OCI-LY1 (cell line): ENCODE measurements at regions not wholly inside any gene's neighbourhood (a gene's known extent, or its start where the extent isn't known, plus 50 kb on each side); places are given as distances from the start of the nearest gene placed in this dataset.

Experiments used
- H2AFZ ChIP-seq: fragments of 200-600 bp; sonication (generic), shearing (Covaris generic); 2 replicates; pipeline ENCODE4 v1.6.0; 2014; ENCODE audit warnings: antibody characterized with exemption, mild to moderate bottlenecking, low read length
- H3F3A ChIP-seq: fragments of 200-600 bp; sonication (generic), shearing (Covaris generic); 2 replicates; pipeline ENCODE4 v1.6.0; 2014; ENCODE audit warnings: mild to moderate bottlenecking, antibody characterized with exemption, low read length, moderate library complexity; ENCODE audit not compliant: insufficient read depth
- H3K27ac ChIP-seq: fragments of 200-600 bp; sonication (generic); 2 replicates; pipeline ENCODE4 v1.5.1; 2014; ENCODE audit warnings: low read length, mixed run types, mild to moderate bottlenecking, low read depth; ENCODE audit not compliant: poor library complexity, severe bottlenecking
- H3K27me3 ChIP-seq: fragments of 200-600 bp; sonication (generic); 2 replicates; pipeline ENCODE4 v1.6.0; 2014; ENCODE audit warnings: antibody characterized with exemption, mild to moderate bottlenecking, low read length, moderate library complexity; ENCODE audit not compliant: insufficient read depth
- H3K36me3 ChIP-seq: fragments of 200-600 bp; sonication (generic); 2 replicates; pipeline ENCODE4 v1.6.1; 2014; ENCODE audit warnings: mild to moderate bottlenecking, antibody characterized with exemption, low read length, moderate library complexity, mixed read lengths; ENCODE audit not compliant: insufficient read depth
- H3K4me1 ChIP-seq: fragments of 200-600 bp; sonication (generic); 2 replicates; pipeline ENCODE4 v1.5.1; 2014; ENCODE audit warnings: mild to moderate bottlenecking, low read length, moderate library complexity; ENCODE audit not compliant: insufficient read depth, severe bottlenecking
- H3K4me2 ChIP-seq: fragments of 200-600 bp; sonication (generic), shearing (Covaris generic); 2 replicates; pipeline ENCODE4 v1.6.1; 2014; ENCODE audit warnings: low read length
- H3K4me3 ChIP-seq: fragments of 200-600 bp; sonication (generic); 2 replicates; pipeline ENCODE4 v1.5.1; 2014; ENCODE audit warnings: low read length, low read depth, mild to moderate bottlenecking, mixed read lengths; ENCODE audit not compliant: poor library complexity, severe bottlenecking
- H3K79me2 ChIP-seq: fragments of 200-600 bp; shearing (Covaris generic); 2 replicates; pipeline ENCODE4 v1.6.1; 2016; ENCODE audit warnings: mixed run types, low read length, mixed read lengths; ENCODE audit not compliant: insufficient read depth
- H3K9ac ChIP-seq: fragments of 200-600 bp; sonication (generic), shearing (Covaris generic); 2 replicates; pipeline ENCODE4 v1.6.1; 2014; ENCODE audit warnings: mild to moderate bottlenecking, low read length, mixed read lengths
- H3K9me2 ChIP-seq: fragments of 200-600 bp; sonication (generic), shearing (Covaris generic); 2 replicates; pipeline ENCODE4 v1.6.1; 2014; ENCODE audit warnings: low read depth, mild to moderate bottlenecking, low read length, mixed read lengths
- H3K9me3 ChIP-seq: fragments of 200-600 bp; shearing (Covaris generic); 2 replicates; pipeline ENCODE4 v1.6.1; 2014; ENCODE audit warnings: low read length, mixed read lengths
- H4K20me1 ChIP-seq: fragments of 200-600 bp; sonication (generic), shearing (Covaris generic); 2 replicates; pipeline ENCODE4 v1.6.0; 2016; ENCODE audit warnings: mild to moderate bottlenecking, low read length; ENCODE audit not compliant: insufficient read depth
- CTCF ChIP-seq: fragments of 200-600 bp; sonication (generic), shearing (Covaris generic); IDR thresholded peaks from 2 replicates; pipeline ENCODE4 v1.5.1; 2017; ENCODE audit warnings: mild to moderate bottlenecking, antibody characterized with exemption, low read length, moderate library complexity, mixed read lengths
- EZH2 ChIP-seq: fragments of 200-600 bp; sonication (generic), shearing (Covaris generic); IDR thresholded peaks from 2 replicates; pipeline ENCODE4 v1.8.0; 2017; ENCODE audit warnings: borderline replicate concordance, mixed run types, mild to moderate bottlenecking, antibody characterized with exemption, low read length, moderate library complexity, mixed read lengths

DNA sequence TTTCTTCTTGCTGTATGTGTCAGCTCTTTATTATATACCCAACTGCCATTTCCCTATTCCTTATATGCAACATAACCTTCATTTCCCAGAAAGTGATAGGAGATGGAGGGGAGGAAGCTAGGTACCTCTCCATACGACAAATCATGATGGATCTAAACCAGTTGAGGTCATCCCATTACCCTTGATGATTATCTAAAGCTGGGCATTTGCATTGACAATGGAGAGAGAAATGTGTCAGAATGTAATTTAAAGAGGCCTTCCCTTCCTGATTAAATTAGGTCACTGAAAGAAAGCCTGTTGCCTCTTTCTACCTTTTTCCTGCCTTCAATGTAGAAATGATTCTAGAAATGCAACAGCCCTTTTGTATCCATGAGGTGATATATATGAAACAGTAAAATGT, 81.9 kb downstream of the SUCNR1 start:
- no peak overlapping the region for H3K4me3 ChIP-seq
- no peak overlapping the region for H3K9ac ChIP-seq
- no peaks in the 10 kb centered on the region for H3K27me3 ChIP-seq
- no peaks in the 10 kb centered on the region for H3F3A ChIP-seq
- H2AFZ ChIP-seq, result no peak overlapping the region
- no peak overlapping the region for H3K4me2 ChIP-seq
- no peaks in the 10 kb centered on the region for H3K9me3 ChIP-seq
- no peaks in the 10 kb centered on the region for H3K36me3 ChIP-seq
- H3K79me2 ChIP-seq, result no peaks in the 10 kb centered on the region
- no peak overlapping the region for H3K27ac ChIP-seq
- TF ChIP-seq EZH2 (no peak), CTCF (no peak)
- H3K4me1 ChIP-seq, result no peaks in the 10 kb centered on the region
- H4K20me1 ChIP-seq, result no peaks in the 10 kb centered on the region
- no peaks in the 10 kb centered on the region for H3K9me2 ChIP-seq

GRCh38 chr3:151960961-151961580, 87.6 kb downstream of the SUCNR1 start:
- Histone ChIP-seq H3K36me3 (no peaks in the 10 kb centered on the region), H3K9me2 (no peaks in the 10 kb centered on the region), H3K9ac (no peak overlapping the region), H3K9me3 (no peaks in the 10 kb centered on the region), H3K27ac (no peak overlapping the region), H4K20me1 (no peaks in the 10 kb centered on the region), H3F3A (no peaks in the 10 kb centered on the region), H3K4me2 (no peak overlapping the region), H2AFZ (no peak overlapping the region), H3K4me3 (no peak overlapping the region), H3K4me1 (no peaks in the 10 kb centered on the region), H3K27me3 (no peaks in the 10 kb centered on the region), H3K79me2 (no peaks in the 10 kb centered on the region)
- no peak for TF ChIP-seq CTCF
- no peak for TF ChIP-seq EZH2

GRCh38 chr3:151962352-151962751, 88.9 kb downstream of the SUCNR1 start:
- Histone ChIP-seq H3K36me3 (no peaks in the 10 kb centered on the region), H3K79me2 (no peaks in the 10 kb centered on the region), H4K20me1 (no peaks in the 10 kb centered on the region), H3K9me3 (no peaks in the 10 kb centered on the region), H3K9ac (no peak overlapping the region), H3K4me2 (no peak overlapping the region), H3K4me3 (no peak overlapping the region), H2AFZ (no peak overlapping the region), H3K9me2 (no peaks in the 10 kb centered on the region), H3K4me1 (no peaks in the 10 kb centered on the region), H3F3A (no peaks in the 10 kb centered on the region), H3K27me3 (no peaks in the 10 kb centered on the region), H3K27ac (no peak overlapping the region)
- no peak for TF ChIP-seq CTCF
- no peak for TF ChIP-seq EZH2
